CD14-positive monocyte (primary cell): ENCODE measurements at regions not wholly inside any gene's neighbourhood (a gene's known extent, or its start where the extent isn't known, plus 50 kb on each side); places are given as distances from the start of the nearest gene placed in this dataset.

Source experiments
- DNase-seq, 3 donors: peaks; one replicate each; pipeline ENCODE4 v3.0.0-alpha.2; 2011 to 2022
- H2AFZ ChIP-seq: 2 replicates; pipeline ENCODE4 v1.6.0; 2012; ENCODE audit warnings: mild to moderate bottlenecking, low read depth, low read length, inconsistent platforms; ENCODE audit not compliant: insufficient read depth, poor library complexity, severe bottlenecking
- H3K27ac ChIP-seq, 2 donors: 1 replicate in 1 of 2; 2 replicates in 1 of 2; pipeline ENCODE4 v1.5.1; 2012 to 2013; ENCODE audit warnings: low read length in 2 of 2, control low read depth in 1 of 2, inconsistent platforms in 1 of 2, low read depth in 1 of 2, mild to moderate bottlenecking in 1 of 2
- H3K27me3 ChIP-seq, 2 donors: one replicate each; pipeline versions ENCODE4 v1.6.0 to v1.6.1; 2011 to 2013; ENCODE audit warnings: low read length in 2 of 2; ENCODE audit not compliant: control insufficient read depth in 2 of 2, insufficient read depth in 2 of 2
- H3K36me3 ChIP-seq, 2 donors: replicated peaks in 1 of 2; 1 replicate in 1 of 2; 2 replicates in 1 of 2; pipeline versions ENCODE4 v1.5.1 to v1.6.1; 2012 to 2013; ENCODE audit warnings: low read length in 2 of 2, control low read depth in 1 of 2, inconsistent platforms in 1 of 2, mild to moderate bottlenecking in 1 of 2; ENCODE audit not compliant: insufficient read depth in 2 of 2, control insufficient read depth in 1 of 2
- H3K4me1 ChIP-seq, 2 donors: 1 replicate in 1 of 2; 2 replicates in 1 of 2; pipeline versions ENCODE4 v1.5.1 to v1.6.1; 2012 to 2013; ENCODE audit warnings: low read length in 2 of 2, control low read depth in 1 of 2, inconsistent platforms in 1 of 2, mild to moderate bottlenecking in 1 of 2, moderate library complexity in 1 of 2; ENCODE audit not compliant: insufficient read depth in 2 of 2, control insufficient read depth in 1 of 2
- H3K4me2 ChIP-seq: replicated peaks from 2 replicates; pipeline ENCODE3; 2012; ENCODE audit warnings: low read length, moderate library complexity, mild to moderate bottlenecking; ENCODE audit not compliant: poor library complexity, severe bottlenecking; ENCODE audit errors: extremely low read depth
- H3K4me3 ChIP-seq, 3 experiments: fragments of 200-600 bp in 1 of 3; sonication (generic) in 1 of 3; replicated peaks in 1 of 3; 1 replicate in 2 of 3; 2 replicates in 1 of 3; pipeline ENCODE4 v1.5.1; 2011 to 2013; ENCODE audit warnings: low read length in 3 of 3, mild to moderate bottlenecking in 3 of 3, control low read depth in 2 of 3, low read depth in 2 of 3, inconsistent platforms in 1 of 3, moderate library complexity in 1 of 3
- H3K79me2 ChIP-seq: 2 replicates; pipeline ENCODE4 v1.6.0; 2012; ENCODE audit warnings: mild to moderate bottlenecking, control low read depth, inconsistent platforms, low read length, moderate library complexity; ENCODE audit not compliant: insufficient read depth
- H3K9ac ChIP-seq: 2 replicates; pipeline ENCODE4 v1.6.0; 2017; ENCODE audit warnings: low read length, mild to moderate bottlenecking; ENCODE audit not compliant: insufficient read depth, poor library complexity, severe bottlenecking
- H3K9me3 ChIP-seq, 2 donors: replicated peaks in 1 of 2; 1 replicate in 1 of 2; 2 replicates in 1 of 2; pipeline versions ENCODE4 v1.5.1 to v1.6.1; 2012 to 2013; ENCODE audit warnings: low read length in 2 of 2, control low read depth in 1 of 2; ENCODE audit not compliant: control insufficient read depth in 1 of 2, insufficient read depth in 1 of 2
- H4K20me1 ChIP-seq: 2 replicates; pipeline ENCODE4 v1.6.0; 2012; ENCODE audit warnings: mild to moderate bottlenecking, low read length, control low read depth, moderate library complexity; ENCODE audit not compliant: insufficient read depth
- H3K27ac Mint-ChIP-seq, 7 donors: one replicate each; pipeline ENCODE4 v1.8.0; 2020; ENCODE audit warnings: mild to moderate bottlenecking in 7 of 7, mixed read lengths in 7 of 7, moderate library complexity in 6 of 7, inconsistent platforms in 2 of 7
- H3K27me3 Mint-ChIP-seq, 3 donors: one replicate each; pipeline ENCODE4 v1.8.0; 2021 to 2022; ENCODE audit warnings: low read depth in 3 of 3, mild to moderate bottlenecking in 3 of 3, mixed read lengths in 3 of 3, moderate library complexity in 3 of 3, inconsistent platforms in 1 of 3
- H3K36me3 Mint-ChIP-seq, 2 donors: one replicate each; pipeline ENCODE4 v1.8.0; 2020; ENCODE audit warnings: mixed read lengths in 2 of 2, inconsistent platforms in 1 of 2, mild to moderate bottlenecking in 1 of 2
- H3K4me1 Mint-ChIP-seq: one replicate; pipeline ENCODE4 v1.8.0; 2020; ENCODE audit warnings: mild to moderate bottlenecking, mixed read lengths
- H3K4me3 Mint-ChIP-seq, 2 donors: one replicate each; pipeline ENCODE4 v1.8.0; 2020; ENCODE audit warnings: mild to moderate bottlenecking in 2 of 2, mixed read lengths in 2 of 2, moderate library complexity in 1 of 2
- H3K9me3 Mint-ChIP-seq, 7 donors: one replicate each; pipeline ENCODE4 v1.8.0; 2020 to 2022; ENCODE audit warnings: mixed read lengths in 7 of 7, mild to moderate bottlenecking in 6 of 7, moderate library complexity in 6 of 7, inconsistent platforms in 2 of 7
- WGBS: methylation state at CpG from one replicate; pipeline ENCODE4 v1.1.5; 2013; ENCODE audit warnings: missing lambda C conversion rate; ENCODE audit not compliant: insufficient coverage; 5-methylcytosine and 5-hydroxymethylcytosine counted together
- intact Hi-C, 2 donors: fragments of 100-400 bp; cut with micrococcal nuclease; formaldehyde crosslinking; loops; one replicate each; pipeline versions ENCODE4 v1.15.0 to v1.15.1; 2023
- TF ChIP-seq, protein P1 (sequence below): fragments of 200-600 bp; IDR thresholded peaks from one replicate; pipeline ENCODE4 v1.8.0; 2022; ENCODE audit warnings: antibody characterized with exemption, mild to moderate bottlenecking

DNA sequence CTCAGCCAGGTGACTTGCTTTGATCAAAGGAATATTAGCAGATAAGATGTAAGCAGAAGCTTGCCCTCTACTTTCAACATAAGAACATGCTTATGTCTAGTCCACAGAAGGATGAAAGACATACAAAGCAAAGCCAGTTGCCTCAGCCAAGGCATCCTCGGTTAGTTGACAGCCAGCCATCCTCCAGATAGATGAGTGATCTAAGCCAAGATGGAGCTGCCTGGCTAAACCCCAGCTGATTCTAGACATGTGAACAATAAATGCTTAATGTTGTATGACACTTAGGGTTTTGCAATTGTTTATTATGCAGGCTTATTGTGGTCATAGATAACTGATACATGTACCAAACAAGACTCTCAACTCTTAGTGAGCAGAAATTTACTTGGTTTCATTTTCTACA is 157.6 kb upstream of the TMTC2 start:
- H3K27ac Mint-ChIP-seq, result peak overlapping the region in 1 of 7 donors; percentile 53
- Histone ChIP-seq H4K20me1 (no peaks in the 10 kb centered on the region), H3K4me2 (no peak overlapping the region), H2AFZ (no peak overlapping the region), H3K27me3 (no peaks in the 10 kb centered on the region), H3K9me3 (no peaks in the 10 kb centered on the region), H3K79me2 (no peaks in the 10 kb centered on the region), H3K36me3 (no peaks in the 10 kb centered on the region), H3K4me1 (no peaks in the 10 kb centered on the region), H3K4me3 (no peak overlapping the region), H3K9ac (no peak overlapping the region), H3K27ac (no peak overlapping the region)
- TF ChIP-seq, protein P1, sequence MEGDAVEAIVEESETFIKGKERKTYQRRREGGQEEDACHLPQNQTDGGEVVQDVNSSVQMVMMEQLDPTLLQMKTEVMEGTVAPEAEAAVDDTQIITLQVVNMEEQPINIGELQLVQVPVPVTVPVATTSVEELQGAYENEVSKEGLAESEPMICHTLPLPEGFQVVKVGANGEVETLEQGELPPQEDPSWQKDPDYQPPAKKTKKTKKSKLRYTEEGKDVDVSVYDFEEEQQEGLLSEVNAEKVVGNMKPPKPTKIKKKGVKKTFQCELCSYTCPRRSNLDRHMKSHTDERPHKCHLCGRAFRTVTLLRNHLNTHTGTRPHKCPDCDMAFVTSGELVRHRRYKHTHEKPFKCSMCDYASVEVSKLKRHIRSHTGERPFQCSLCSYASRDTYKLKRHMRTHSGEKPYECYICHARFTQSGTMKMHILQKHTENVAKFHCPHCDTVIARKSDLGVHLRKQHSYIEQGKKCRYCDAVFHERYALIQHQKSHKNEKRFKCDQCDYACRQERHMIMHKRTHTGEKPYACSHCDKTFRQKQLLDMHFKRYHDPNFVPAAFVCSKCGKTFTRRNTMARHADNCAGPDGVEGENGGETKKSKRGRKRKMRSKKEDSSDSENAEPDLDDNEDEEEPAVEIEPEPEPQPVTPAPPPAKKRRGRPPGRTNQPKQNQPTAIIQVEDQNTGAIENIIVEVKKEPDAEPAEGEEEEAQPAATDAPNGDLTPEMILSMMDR, result no peak
- H3K36me3 Mint-ChIP-seq, result no peaks in the 10 kb centered on the region
- no peak overlapping the region for H3K4me3 Mint-ChIP-seq
- H3K9me3 Mint-ChIP-seq, result no peaks in the 10 kb centered on the region
- no peaks in the 10 kb centered on the region for H3K27me3 Mint-ChIP-seq
- no peaks in the 10 kb centered on the region for H3K4me1 Mint-ChIP-seq
- DNase-seq, result no peak
- WGBS, result no CpG with 5 or more reads among the region's 1 CpG
- intact Hi-C loops, result loop anchor here in 1 of 2 donors (5.0 kb wide), 1 partner anchor 1973 kb away; no protein-coding TSS in a partner anchor

DNA sequence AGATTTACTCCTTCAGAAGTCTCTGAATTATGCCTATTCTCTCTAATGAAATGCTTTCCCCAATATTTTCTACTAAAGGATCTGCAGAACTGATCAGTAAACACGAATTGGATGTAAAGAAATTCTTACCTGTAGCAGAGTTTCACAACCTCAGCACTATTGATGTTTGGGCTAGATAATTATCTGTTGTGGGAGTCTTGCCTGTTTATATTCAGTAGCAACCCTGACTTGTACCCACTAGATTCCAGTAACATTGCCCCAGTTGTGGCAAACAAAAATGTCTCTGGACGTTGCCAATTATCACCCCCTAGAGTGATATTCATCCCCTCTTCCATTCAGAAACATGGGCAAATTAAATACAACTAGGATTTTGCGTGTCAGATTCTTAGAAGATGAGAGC is 156.8 kb upstream of the TMTC2 start:
- Histone ChIP-seq H3K9ac (no peak overlapping the region), H3K27ac (no peak overlapping the region), H3K4me3 (no peak overlapping the region), H3K4me1 (no peaks in the 10 kb centered on the region), H3K36me3 (no peaks in the 10 kb centered on the region), H2AFZ (no peak overlapping the region), H4K20me1 (no peaks in the 10 kb centered on the region), H3K4me2 (no peak overlapping the region), H3K79me2 (no peaks in the 10 kb centered on the region), H3K27me3 (no peaks in the 10 kb centered on the region), H3K9me3 (no peaks in the 10 kb centered on the region)
- no peaks in the 10 kb centered on the region for H3K27me3 Mint-ChIP-seq
- H3K4me3 Mint-ChIP-seq, result no peak overlapping the region
- no peak for DNase-seq
- H3K4me1 Mint-ChIP-seq, result no peaks in the 10 kb centered on the region
- no peak overlapping the region for H3K27ac Mint-ChIP-seq
- TF ChIP-seq, protein P1, result no peak
- H3K9me3 Mint-ChIP-seq, result no peaks in the 10 kb centered on the region
- no peaks in the 10 kb centered on the region for H3K36me3 Mint-ChIP-seq
- WGBS, result no CpG with 5 or more reads among the region's 3 CpGs
- intact Hi-C loops, result loop anchor here in 1 of 2 donors (5.0 kb wide), 1 partner anchor 1972 kb away; no protein-coding TSS in a partner anchor
